Kasumi-1 (cell line): ENCODE measurements at regions not wholly inside any gene's neighbourhood (a gene's known extent, or its start where the extent isn't known, plus 50 kb on each side); places are given as distances from the start of the nearest gene placed in this dataset.

Source experiments
- DNase-seq, 2 experiments: peaks; one replicate each; lab custom pipeline; 2025; lab: John Stamatoyannopoulos, UW

DNA sequence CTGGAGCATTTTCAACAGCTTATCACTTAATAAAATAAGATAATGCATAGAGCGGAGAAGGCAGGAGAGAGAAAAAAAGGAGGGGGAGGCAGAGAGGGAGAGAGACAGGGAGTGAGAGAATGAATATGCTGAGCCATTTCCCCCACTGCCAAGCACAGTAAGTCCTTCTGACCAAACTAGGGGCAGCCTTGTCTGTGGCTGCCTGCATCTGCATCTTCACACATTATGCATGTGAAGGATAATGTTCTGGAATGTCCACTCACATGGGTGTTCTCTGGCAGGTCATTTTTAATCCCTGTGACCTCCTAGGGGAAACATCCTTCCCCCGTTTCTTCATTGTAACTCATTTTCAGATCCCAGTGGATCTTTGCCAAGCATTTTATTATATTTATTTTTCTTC is 269.3 kb downstream of the FOXA2 start:
- DNase-seq: no peak

DNA sequence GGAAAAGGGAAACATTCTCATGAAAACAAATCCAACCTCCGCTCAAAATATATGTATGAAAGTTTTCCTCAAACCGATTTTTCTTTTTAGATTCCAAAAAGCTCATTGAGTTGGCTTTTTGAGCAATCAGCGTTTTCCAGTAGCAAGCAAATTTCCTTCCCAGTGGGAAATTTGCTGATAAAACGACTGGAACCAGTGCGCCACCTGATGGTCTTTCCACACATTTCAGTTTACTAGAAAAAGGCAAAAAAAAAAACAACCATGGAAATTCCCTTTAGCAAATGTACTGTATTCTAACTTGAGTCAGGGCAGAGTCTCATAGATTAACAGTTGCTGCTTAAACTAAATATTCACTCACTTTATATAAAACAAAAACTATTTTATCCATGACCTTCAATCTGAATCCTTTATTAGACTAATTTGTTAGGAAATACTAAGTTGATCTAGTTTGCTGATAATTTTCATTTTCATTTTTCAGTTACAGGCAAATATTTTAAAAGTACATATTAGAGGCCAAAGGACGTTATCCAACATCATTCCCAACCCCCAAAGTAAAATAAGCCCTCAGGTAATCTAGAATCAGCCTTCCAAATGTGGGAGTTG is 271.5 kb downstream of the FOXA2 start:
- DNase-seq: peak; percentile 3 to 29

DNA sequence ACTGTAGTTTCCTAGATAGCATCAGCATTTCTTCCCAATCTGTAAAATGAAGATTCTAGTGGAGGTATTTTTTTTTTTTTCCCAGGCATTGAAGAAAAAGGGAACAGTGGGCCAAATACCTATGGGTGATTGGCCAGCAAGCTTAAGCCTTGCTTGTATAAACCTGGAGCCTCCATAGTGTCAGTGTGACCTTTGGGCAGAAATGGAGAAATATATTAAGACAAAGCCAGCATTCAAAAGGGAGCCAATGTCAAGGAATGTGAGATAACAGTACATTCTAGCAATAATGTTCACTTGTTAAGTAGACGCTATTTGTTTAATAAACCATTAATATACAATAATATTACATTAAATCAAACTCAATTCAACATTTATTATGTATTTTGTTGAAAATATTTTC is 275.4 kb downstream of the FOXA2 start:
- DNase-seq: no peak

DNA sequence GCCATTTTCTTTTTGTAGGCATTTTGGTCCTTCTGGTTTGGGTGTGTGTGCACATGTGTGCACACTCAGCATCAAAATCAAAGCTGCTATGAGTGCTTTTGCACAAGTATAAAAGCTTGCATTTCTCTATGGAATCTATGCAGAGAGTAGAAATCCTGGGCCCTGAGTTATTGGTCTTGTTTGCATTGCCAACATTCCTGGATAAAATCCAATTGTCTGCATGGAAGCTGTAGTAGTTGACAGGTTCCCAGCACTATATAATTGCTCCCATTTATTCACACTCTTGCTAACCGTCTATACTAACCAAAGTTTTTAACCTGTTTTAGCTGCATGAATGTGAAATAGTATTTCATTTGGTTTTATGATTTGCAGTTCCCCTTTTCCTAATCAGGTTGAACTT is 277.0 kb downstream of the FOXA2 start:
- DNase-seq: no peak

DNA sequence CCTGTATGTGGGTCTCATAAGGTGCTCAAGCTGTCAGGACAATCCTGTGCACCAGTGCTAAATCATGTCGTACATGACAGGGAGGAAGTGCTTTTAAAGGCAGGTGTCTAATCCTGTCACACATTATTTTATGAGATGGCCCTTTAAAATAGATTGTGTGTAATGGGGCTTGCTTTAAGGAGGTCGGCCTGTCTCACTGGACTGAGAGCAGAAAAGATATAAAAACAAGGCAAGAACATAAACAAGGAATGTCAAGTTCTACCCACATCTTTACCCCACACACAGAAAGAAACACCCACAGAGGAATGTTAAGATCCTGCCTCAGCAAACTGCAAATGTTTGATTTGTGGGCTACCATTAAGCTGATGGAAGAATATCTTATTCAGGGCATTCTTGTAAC is 279.0 kb downstream of the FOXA2 start:
- no peak for DNase-seq

DNA sequence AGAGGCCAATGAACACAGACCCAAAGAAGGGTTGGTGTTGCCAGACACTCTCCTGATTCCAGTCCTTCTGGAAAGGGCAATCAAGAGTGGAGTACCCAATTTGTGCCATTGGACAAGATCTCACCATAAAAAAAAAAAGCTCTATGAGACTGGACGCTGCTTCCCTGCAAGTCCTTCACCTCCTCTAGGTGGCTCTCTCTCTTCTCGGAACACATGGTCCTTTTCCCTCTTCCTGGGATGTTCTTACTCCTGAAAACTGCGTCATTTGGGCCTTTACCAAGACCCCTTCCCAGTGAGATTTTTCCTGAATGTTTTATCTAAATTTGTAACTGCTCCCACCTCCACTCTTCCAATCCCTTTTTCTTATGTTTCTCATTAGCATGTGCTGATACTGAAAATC is 280.8 kb downstream of the FOXA2 start:
- DNase-seq: peak in 1 of 2 experiments; percentile 0

DNA sequence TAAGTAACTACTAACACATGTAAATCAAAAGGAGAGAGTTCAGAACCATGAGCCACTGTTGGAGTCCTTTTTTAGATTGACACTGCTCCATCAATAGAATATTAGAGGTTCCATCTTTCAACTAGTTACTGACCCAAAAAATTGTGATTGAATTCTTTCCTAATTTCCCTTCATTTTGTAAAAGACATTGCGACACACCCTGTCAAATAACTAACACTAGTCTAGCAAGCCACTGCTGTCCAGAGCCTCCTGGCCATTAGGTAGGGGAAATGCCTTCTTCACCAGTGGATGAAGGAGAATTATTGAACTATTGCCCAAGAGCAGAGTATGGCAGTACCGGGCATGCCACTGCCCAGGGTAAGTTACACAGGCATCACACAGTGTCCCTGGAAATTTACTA is 282.3 kb downstream of the FOXA2 start:
- no peak for DNase-seq

DNA sequence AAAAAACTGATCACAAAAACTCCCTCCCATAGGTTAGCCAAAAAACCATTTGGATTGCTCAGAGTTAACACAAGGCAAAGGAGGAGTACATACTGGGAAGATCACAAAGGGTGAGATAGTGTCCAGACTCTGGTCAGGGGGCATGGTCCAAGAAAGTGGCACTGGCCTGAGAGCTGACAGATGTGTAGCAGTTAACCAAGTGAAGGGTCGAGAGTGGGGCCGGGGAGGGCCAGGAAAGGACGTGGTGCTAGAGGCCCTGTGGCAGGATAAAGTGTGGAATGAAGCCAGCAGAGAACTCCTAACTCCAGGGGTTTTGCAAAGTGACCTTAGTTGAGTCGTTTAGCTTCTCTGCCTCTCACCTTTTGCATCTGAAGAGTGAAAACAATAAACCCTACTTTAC is 290.5 kb downstream of the FOXA2 start:
- DNase-seq: no peak

DNA sequence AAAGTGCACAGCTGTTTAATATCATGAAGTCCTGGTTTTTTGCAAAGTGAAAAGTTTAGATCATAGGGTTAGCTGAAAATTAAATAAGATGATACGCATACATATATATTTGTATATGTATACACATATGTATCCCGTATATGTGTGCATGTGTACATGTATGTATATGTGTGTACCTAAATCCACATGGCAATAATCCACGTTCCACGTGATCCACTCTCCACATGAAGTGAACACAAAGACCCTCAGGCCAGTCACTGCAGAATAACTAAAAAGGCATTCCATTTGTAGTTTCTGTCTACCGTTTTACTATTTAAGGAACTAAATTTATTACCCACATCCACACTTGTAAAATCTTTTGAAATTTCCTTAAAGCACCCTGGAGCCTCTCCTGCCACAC is 294.9 kb downstream of the FOXA2 start:
- no peak for DNase-seq

DNA sequence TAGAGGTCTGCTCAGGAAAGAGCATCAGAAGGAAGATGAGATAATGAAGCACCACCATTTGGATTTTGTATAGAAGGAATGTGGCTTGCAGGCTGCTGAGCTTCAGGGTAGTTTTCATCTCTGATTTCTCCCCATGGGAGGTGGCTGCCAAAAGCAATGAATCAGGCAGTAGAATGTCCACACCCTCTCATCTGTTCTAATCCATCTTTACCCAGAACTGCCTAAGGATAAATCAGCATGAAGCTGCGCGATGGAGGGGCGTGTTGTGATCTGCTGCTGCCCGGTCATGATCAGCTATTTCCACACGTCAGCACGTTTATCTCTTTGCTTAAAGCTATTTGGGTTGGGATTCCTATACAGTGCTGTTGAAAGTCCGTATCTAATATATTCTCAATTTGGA is 295.4 kb downstream of the FOXA2 start:
- no peak for DNase-seq

DNA sequence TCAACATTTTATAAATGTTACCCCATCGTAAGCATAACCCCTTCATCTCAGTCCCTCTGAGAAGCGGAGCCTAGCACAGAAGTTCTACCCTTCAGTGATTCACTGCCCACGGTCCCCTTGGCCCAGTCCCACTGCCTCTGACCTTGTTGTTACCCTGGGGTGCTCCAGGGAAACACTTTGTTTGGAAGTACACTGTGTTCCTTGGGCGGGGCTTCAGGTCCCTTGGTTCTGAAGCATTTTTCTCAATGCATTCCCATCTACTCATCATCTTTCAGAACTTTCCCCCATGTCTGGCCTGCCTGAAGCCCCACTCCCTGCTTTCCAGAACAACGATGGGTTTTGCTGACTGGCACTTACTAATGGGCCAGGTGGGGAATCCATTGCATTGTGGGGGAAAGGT is 296.2 kb downstream of the FOXA2 start:
- DNase-seq: no peak

DNA sequence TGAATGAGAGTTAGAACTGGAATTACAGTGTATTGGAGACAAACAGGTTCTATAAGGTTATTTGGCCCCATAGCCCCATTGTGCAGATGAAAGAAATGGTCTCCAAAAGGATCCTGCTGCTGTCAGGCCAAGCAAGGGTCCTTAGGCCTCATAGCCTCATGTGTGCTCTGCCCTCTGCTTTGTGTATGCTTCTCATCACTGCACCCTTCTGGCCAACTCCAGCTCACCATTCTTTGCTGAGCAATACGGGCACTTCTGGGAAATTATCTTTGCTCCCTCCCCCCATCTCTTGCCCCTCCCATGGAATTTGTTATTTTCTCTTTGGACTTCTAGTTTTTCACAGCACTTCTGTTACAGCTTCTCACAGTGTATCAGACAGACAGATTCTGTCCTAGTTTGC is 298.8 kb downstream of the FOXA2 start:
- DNase-seq: no peak

DNA sequence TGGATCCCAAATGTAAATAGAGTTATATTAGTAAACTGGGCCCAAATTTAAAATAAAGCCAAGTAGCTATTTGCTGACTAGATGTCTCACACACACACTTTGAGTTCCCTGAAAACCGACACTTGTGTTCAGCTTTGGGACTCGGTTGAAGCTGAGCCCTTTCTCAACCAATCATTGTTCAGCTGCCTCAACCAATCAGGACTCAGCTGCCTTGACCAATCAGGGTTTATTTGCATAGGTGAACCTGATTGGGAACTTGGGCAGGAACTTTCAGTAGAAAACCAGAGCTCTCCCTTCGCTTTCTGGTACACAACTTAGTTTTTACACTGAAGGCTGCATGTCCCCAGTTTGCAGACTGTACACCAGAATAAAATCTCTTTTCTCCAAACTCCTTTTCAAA is 301.7 kb downstream of the FOXA2 start:
- no peak for DNase-seq

DNA sequence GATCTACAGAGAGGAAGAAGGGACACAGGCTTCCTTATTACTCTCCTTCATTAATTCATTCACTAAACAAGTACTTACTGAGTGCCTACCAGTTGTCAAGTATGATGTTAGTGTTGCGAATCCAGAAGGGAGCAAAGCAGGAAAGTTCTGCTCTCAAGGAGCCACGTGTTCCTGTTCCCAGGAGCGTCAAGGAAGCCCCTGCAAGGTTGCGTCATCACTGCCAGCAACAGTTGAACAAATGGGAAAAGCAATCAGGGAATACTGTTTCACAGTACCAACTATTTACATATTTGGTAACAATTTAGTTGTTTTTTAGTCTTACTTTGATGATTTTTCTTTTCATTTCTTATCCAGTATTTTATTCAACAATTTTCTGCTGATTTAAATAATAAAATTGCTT is 310.0 kb downstream of the FOXA2 start:
- no peak for DNase-seq

DNA sequence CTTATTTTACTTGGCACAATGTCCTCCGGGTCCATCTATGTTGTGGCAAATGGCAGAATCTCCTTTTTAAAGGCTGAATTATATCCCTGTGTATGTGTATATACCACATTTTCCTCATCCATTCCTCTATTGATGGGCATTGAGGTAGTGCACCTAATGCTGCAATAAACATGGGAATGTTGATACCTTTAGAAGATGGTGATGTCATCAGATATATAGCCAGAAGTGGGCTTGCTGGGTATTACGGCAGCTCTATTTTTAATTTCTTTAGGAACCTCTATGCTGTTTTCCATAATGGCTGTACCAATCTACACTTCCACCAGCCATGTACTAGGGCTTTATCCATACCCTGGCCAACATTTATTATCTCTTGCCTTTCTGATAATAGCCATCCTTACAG is 315.7 kb downstream of the FOXA2 start:
- no peak for DNase-seq

DNA sequence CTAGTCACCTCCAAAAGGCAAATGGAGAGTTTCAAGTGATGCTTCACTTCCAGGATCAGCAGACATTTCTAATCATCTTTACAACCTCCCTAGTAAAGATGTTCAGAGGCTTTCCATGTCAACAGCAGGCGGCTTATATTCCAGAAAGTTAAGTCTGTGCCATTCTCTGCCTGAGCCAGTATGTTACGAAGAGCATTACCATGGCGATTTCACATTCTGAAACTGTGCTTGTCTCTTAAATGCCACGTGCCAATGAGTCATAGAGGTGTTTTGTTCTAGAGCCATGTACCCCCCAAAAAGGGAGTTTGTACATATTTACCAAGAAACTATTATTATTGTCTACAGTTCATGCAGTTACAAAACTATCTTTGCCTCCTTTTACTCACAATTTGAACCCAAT is 319.5 kb downstream of the FOXA2 start:
- no peak for DNase-seq

DNA sequence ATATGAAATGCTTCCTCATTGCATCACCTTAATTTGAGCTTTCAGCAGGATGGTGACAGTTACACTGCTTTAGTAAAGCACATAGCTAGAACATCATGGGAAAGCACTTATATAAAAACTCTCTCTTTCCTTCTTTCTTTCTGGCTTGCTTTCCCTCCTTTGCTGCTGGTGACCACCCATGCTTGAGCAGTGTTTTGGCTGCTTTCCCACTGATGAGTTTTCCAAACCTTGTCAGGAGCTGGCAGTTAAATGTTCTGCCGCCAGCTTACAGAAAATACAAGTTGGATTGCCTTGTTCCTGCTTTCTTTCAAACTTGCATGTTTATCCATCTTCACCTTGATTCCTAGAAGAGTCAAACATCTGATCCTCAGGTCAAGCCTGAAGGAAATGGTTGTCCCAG is 323.9 kb downstream of the FOXA2 start:
- DNase-seq: no peak

DNA sequence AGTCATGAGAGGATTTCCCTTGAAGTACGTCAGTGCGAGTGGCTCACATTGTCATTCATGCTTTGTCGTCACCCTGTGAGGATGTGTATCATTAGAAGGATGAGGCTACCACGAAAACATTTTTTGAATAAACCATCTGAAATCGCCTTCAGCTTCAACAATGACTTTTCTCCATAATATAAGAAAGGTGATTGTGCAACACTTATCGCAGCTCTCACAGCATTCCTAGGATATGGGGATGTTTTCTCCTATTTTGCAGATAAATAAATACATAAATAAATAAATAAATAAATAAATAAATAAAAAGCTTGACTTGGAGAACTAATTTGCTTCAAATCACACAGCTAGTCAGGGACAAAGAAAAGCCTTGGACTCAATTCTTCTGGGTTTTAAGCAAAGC is 326.5 kb downstream of the FOXA2 start:
- no peak for DNase-seq

DNA sequence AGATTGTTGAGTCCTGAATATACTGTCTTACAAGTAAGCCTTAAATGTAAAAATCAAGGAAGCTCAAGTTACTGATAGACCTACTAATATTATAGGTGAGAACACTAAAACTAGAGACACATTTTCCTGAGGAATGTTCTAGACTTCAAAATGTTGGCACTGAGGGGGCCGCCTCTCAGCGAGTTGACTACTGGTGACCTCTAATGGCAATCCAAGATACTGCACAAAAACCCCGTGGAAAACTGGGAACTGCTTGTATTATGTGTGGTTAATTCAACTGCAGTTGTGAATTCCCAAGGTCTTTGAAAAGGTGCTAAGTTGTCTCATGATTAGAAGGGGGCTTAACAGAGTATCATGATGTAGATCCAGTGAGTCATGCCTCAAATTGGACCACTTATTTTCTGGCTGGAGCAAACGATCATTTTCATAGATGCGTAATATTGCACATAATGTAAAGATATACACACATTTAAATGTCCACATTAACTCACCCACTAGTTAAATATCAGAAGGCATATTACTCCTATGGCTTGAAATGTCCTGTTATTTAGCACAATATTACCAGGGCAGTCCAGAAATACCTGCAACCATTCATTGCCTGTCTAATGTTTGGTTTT is 336.2 kb downstream of the FOXA2 start:
- peak in 1 of 2 experiments; percentile 1 for DNase-seq

DNA sequence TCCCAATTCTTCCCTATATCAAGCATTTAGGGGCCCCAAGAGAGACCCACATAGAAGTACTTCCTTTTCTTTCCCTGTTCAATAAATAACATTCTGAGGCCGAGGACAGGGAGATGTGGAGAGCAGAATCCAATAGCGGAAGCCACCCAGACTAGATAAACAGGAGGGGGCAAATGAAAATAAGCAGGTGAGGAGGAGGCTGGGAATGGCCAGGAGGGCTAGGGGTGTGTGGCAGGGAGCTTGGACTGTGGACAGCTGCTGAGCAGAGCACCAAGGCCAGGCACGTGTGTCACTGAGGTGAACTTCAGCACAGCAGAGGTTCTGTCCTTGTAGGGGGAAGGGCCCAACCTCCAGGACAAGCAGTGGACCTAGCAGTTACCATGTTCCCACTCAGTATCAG is 339.2 kb downstream of the FOXA2 start:
- DNase-seq: no peak

DNA sequence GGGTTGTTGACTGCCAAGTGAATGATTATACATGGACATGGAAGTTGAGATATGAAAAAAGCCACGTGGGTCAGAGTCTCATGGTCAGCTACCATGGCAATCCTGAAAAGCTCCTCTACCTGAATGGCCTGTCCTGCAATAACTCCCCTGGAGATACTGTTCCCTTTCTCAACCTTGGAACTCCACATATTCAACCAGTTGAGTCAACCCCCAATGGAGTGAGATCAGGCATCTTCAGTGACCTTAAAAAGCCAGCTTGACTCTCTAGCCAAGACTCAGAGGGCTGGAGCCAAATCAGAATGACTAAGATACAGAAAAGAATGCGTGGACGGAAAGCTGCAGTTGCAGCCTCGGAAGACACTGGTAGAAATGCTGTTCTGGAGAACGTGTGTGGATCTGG is 341.3 kb downstream of the FOXA2 start:
- DNase-seq: no peak

DNA sequence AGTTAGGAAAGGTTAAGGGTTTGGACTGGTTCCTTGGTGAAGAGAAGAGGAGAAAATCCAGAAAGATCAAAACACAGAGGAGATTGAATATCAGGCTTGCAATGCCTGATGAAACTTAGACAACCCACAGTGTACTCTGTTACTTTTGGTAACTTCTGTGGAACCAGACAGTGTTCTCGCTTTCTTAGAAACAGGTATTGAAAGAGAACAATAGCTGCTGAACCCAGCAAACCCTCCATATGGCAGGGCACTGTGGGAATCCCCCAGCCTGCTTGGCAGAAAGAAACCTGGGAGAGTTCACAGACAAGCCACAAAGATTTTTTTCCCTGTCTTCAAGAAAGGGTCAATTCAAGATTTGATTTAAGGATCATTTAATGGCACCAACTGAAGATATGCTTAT is 342.8 kb downstream of the FOXA2 start:
- DNase-seq: no peak

DNA sequence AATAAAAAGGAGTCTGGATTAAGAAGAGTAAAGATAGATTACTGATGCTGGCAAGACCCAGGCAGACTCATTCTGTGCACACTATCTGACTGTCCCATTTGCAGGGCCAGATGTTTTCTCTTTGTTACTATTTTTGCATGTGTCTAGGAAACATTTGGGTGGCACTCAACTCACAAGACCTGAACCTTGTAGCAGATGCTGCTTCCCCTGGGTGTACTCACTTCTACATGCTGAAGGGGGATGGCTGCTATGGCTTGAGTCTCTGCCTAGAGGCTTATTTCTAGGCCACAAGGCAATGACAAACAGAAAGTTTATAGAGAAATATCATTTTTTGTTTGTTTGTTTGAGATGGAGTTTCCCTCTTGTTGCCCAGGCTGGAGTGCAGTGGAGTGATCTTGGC is 351.4 kb downstream of the FOXA2 start:
- DNase-seq: no peak

DNA sequence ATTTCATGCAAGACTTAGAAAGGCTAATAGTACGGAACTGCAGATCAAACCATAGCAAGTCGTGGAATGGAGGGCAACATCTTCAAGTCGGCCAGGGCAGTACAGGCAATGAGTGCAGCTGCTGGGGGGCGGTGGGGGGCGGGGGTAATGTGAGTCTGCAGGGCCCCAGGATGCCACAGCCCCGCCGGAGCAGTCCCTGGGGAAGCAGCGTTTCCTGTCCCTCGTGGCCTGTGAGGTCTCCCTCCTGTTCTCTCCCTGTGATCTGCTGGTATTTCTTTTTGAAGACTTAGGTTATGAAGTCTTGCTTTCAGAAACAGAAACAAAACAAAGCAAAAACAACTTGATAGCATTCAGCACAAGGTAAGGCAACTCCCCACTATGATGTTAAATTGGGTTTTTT is 351.9 kb downstream of the FOXA2 start:
- DNase-seq: no peak
